ENCODE measurements at regions not wholly inside any gene's neighbourhood (a gene's known extent, or its start where the extent isn't known, plus 50 kb on each side); places are given as distances from the start of the nearest gene placed in this dataset.
"Not testable (repeated sequence)": the region's sequence is repeated elsewhere in the genome, so short reads cannot be mapped to it uniquely, and the experiment has no call there.

- TF ChIP-seq CTCF, POLR2A (IDR thresholded peaks at IDR 0.05): not testable (repeated sequence)
These were observed 145.8 kb downstream of the IGLL1 start for GRCh38 chr22:23434198-23434830.

Data from body of pancreas (tissue), 4 donors.